ENCODE measurements at regions not wholly inside any gene's neighbourhood (a gene's known extent, or its start where the extent isn't known, plus 50 kb on each side); places are given as distances from the start of the nearest gene placed in this dataset.
"Not testable (repeated sequence)": the region's sequence is repeated elsewhere in the genome, so short reads cannot be mapped to it uniquely, and the experiment has no call there.

DNA sequence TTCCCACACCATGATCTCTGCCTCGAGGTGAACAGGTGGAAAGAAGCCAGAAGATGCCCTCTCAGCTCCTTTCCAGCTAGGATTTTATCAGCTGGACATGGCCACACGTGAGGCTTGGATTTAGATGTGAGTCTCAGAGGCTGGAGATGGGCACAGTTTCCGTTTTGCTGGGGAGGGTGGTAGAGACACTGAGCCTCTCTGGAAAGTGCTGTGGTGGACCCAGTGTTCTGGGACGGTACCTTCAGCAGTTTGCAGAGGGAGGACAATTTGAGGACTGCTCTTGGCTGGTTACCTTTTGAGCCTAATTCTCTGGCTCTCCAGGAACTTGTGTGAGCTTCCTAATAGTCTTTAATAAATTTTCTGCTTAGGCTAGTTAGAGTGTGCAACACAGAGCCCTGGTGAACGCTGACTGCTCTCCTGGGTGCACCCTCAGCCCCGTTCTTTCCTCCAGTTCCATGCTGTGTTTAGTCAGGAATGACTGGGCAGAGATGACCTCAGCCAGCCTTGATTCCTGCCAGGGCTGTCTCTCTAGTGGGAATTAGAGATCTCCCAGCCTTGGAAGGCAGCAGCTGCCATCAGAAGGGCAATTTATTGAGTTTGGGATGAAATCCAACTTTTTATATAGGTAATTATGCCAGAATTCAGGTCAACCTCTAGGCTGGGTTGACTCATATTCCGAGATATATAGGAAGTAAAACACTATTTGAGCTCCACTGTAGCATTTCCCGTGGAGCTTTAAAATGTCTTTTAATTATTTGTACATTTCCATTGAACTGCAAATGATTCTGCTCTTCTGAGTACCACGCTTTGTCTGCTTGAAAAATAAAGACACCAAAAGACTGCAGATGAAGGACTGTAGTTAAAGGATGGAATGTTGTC is 103.9 kb downstream of the GATA3 start:
- peaks cover 13% of the 10 kb centered on the region for H3K27me3 Mint-ChIP-seq
- no peaks in the 10 kb centered on the region for H3K9me3 Mint-ChIP-seq
- ChIA-PET POLR2A (interaction anchor here (0.6 kb wide), 1 partner anchor 12 kb away, joined by 3 read pairs; no protein-coding TSS in a partner anchor), CTCF (no interaction called here)
- no peaks in the 10 kb centered on the region for H3K36me3 Mint-ChIP-seq (ENCODE audit: low read depth)
- peaks cover 12% of the 10 kb centered on the region for H3K4me1 Mint-ChIP-seq (ENCODE audit: low read depth)
- ATAC-seq (no peak), DNase-seq (no peak)
- H3K4me3 Mint-ChIP-seq = no peak overlapping the region
- TF ChIP-seq, protein P1, sequence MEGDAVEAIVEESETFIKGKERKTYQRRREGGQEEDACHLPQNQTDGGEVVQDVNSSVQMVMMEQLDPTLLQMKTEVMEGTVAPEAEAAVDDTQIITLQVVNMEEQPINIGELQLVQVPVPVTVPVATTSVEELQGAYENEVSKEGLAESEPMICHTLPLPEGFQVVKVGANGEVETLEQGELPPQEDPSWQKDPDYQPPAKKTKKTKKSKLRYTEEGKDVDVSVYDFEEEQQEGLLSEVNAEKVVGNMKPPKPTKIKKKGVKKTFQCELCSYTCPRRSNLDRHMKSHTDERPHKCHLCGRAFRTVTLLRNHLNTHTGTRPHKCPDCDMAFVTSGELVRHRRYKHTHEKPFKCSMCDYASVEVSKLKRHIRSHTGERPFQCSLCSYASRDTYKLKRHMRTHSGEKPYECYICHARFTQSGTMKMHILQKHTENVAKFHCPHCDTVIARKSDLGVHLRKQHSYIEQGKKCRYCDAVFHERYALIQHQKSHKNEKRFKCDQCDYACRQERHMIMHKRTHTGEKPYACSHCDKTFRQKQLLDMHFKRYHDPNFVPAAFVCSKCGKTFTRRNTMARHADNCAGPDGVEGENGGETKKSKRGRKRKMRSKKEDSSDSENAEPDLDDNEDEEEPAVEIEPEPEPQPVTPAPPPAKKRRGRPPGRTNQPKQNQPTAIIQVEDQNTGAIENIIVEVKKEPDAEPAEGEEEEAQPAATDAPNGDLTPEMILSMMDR (IDR thresholded peaks at IDR 0.05) = no peak
- intact Hi-C loops (cut with micrococcal nuclease) = no loop called here
- no peak overlapping the region for H3K27ac Mint-ChIP-seq

DNA sequence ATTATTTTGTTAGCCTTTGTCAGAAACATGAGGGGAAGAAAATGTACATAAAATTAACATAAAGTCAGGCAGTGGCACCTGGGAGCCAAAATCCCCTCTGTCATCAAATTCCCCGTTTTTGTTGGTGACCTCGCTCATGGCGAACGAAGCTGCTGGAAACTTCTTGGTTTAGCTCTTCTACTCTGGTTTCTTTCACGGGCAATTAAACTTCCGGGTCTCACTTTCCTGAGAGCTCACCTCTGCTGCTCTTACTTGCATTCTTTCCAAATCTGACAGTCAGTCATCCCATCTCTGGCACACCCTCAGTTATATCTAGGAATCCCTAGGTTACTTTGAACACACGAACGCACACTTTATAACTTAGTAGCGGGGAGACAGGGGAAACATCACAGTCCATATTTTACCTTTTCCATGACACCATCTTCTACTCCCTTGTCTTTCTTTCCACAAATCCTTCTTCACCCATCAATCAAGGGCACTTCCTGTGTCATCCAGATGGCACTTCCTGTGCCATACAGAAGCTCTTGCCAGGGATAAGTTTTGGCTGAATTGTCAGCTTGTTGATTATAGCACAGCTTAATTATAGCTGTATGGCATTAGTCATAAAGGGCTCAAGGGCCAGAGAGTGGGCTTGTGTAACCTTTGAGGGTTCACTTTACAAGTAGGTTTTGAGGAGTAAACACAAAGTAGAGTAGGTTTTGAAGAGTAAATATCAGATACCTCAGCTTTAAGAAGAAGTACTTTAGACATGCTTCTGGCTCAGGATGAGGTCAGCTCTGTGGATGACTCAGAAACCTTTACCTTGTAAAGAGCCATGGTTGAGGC is 105.1 kb downstream of the GATA3 start:
- TF ChIP-seq, protein P1 (IDR thresholded peaks at IDR 0.05) = no peak
- peaks cover 12% of the 10 kb centered on the region for H3K4me1 Mint-ChIP-seq (ENCODE audit: low read depth)
- ATAC-seq (peak; percentile 93), DNase-seq (peak; percentile 28)
- CTCF ChIA-PET = interaction anchor here (0.6 kb wide), 1 partner anchor 173 kb away, joined by 3 read pairs; no protein-coding TSS in a partner anchor
- POLR2A ChIA-PET = interaction anchor here (0.7 kb wide), 1 partner anchor 250 kb away, joined by 3 read pairs; no protein-coding TSS in a partner anchor
- H3K9me3 Mint-ChIP-seq = peaks cover 4% of the 10 kb centered on the region
- H3K27ac Mint-ChIP-seq = no peak overlapping the region
- intact Hi-C loops (cut with micrococcal nuclease) = no loop called here
- H3K4me3 Mint-ChIP-seq = no peak overlapping the region
- H3K36me3 Mint-ChIP-seq (ENCODE audit: low read depth) = no peaks in the 10 kb centered on the region
- peaks cover 10% of the 10 kb centered on the region for H3K27me3 Mint-ChIP-seq

GRCh38 chr10:8163824-8164223 is 109.3 kb downstream of the GATA3 start:
- Mint-ChIP-seq H3K36me3 (ENCODE audit: low read depth) (peaks cover 3% of the 10 kb centered on the region), H3K9me3 (peaks cover 15% of the 10 kb centered on the region), H3K27ac (no peak overlapping the region), H3K27me3 (peaks cover 7% of the 10 kb centered on the region), H3K4me3 (no peak overlapping the region), H3K4me1 (ENCODE audit: low read depth) (peaks cover 12% of the 10 kb centered on the region)
- ATAC-seq (no peak), DNase-seq (no peak)
- ChIA-PET CTCF (no interaction called here), POLR2A (no interaction called here)
- intact Hi-C loops (cut with micrococcal nuclease) = no loop called here
- TF ChIP-seq, protein P1 (IDR thresholded peaks at IDR 0.05) = no peak

DNA sequence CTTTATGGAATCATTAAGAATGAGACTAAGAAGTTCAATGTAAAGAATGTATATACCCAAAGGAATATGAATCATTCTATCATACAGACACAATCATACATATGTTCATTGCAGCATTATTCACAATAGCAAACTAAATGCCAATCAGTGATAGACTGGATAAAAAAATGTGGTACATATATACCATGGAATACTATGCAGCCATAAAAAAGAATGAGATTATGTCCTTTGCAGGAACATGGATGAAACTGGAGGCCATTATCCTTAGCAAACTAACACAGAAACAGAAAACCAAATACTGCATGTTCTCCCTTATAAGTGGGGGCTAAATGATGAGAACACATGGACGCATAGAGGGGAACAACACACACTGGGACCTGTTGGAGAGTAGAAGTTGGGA is 110.2 kb downstream of the GATA3 start:
- peaks cover 20% of the 10 kb centered on the region for H3K9me3 Mint-ChIP-seq
- H3K36me3 Mint-ChIP-seq (ENCODE audit: low read depth); CTCF ChIA-PET; H3K4me3 Mint-ChIP-seq; H3K27me3 Mint-ChIP-seq; H3K4me1 Mint-ChIP-seq (ENCODE audit: low read depth); POLR2A ChIA-PET; intact Hi-C loops (cut with micrococcal nuclease); ATAC-seq; DNase-seq; H3K27ac Mint-ChIP-seq: not testable (repeated sequence)

GRCh38 chr10:8168836-8169235 is 114.3 kb downstream of the GATA3 start:
- H3K4me3 Mint-ChIP-seq = no peak overlapping the region
- peaks cover 3% of the 10 kb centered on the region for H3K36me3 Mint-ChIP-seq (ENCODE audit: low read depth)
- CTCF ChIA-PET = interaction anchor here (1.2 kb wide), 1 partner anchor 12 kb away, joined by 4 read pairs; no protein-coding TSS in a partner anchor
- DNase-seq = no peak
- H3K4me1 Mint-ChIP-seq (ENCODE audit: low read depth) = peaks cover 3% of the 10 kb centered on the region
- H3K9me3 Mint-ChIP-seq = peaks cover 20% of the 10 kb centered on the region
- ATAC-seq = no peak
- no peaks in the 10 kb centered on the region for H3K27me3 Mint-ChIP-seq
- POLR2A ChIA-PET = no interaction called here
- no peak overlapping the region for H3K27ac Mint-ChIP-seq
- intact Hi-C loops (cut with micrococcal nuclease) = no loop called here
- TF ChIP-seq, protein P1 (IDR thresholded peaks at IDR 0.05) = no peak

Data from activated CD8-positive, alpha-beta T cell treated with anti-CD3 and anti-CD28 coated beads for 36 hours (primary cell).